ENCODE measurements at regions not wholly inside any gene's neighbourhood (a gene's known extent, or its start where the extent isn't known, plus 50 kb on each side); places are given as distances from the start of the nearest gene placed in this dataset.

- TF ChIP-seq CTCF (IDR thresholded peaks at IDR 0.05; ENCODE audit: insufficient read depth, low read length, poor library complexity, severe bottlenecking) = no peak
- H3K27me3 ChIP-seq (replicated peaks; ENCODE audit: control insufficient read depth, insufficient read depth, low read length) = no peaks in the 10 kb centered on the region
- H3K36me3 ChIP-seq (ENCODE audit: control insufficient read depth, insufficient read depth, low read length) = no peaks in the 10 kb centered on the region
- no peak overlapping the region for H3K4me3 ChIP-seq (replicated peaks; ENCODE audit: low read depth, low read length)
- DNase-seq (ENCODE audit: extremely low read depth, insufficient read length) = no peak
Measured at GRCh38 chr5:114903767-114904166, 265.9 kb downstream of the TRIM36 start.

- no peak overlapping the region for H3K4me3 ChIP-seq (replicated peaks; ENCODE audit: low read depth, low read length)
- TF ChIP-seq CTCF (IDR thresholded peaks at IDR 0.05; ENCODE audit: insufficient read depth, low read length, poor library complexity, severe bottlenecking) = peak; percentile 31
- H3K36me3 ChIP-seq (ENCODE audit: control insufficient read depth, insufficient read depth, low read length) = no peaks in the 10 kb centered on the region
- H3K27me3 ChIP-seq (replicated peaks; ENCODE audit: control insufficient read depth, insufficient read depth, low read length) = no peaks in the 10 kb centered on the region
- DNase-seq (ENCODE audit: extremely low read depth, insufficient read length) = no peak
Measured at GRCh38 chr5:114898602-114899001, 271.1 kb downstream of the TRIM36 start.

GRCh38 chr5:114883675-114884074 lies 286.0 kb downstream of the TRIM36 start:
- H3K27me3 ChIP-seq (replicated peaks; ENCODE audit: control insufficient read depth, insufficient read depth, low read length) = no peaks in the 10 kb centered on the region
- TF ChIP-seq CTCF (IDR thresholded peaks at IDR 0.05; ENCODE audit: insufficient read depth, low read length, poor library complexity, severe bottlenecking) = no peak
- no peaks in the 10 kb centered on the region for H3K36me3 ChIP-seq (ENCODE audit: control insufficient read depth, insufficient read depth, low read length)
- no peak for DNase-seq (ENCODE audit: extremely low read depth, insufficient read length)
- H3K4me3 ChIP-seq (replicated peaks; ENCODE audit: low read depth, low read length) = no peak overlapping the region

GRCh38 chr5:114859438-114859735 lies 310.3 kb downstream of the TRIM36 start:
- Histone ChIP-seq H3K4me3 (replicated peaks; ENCODE audit: low read depth, low read length) (no peak overlapping the region), H3K27me3 (replicated peaks; ENCODE audit: control insufficient read depth, insufficient read depth, low read length) (no peaks in the 10 kb centered on the region), H3K36me3 (ENCODE audit: control insufficient read depth, insufficient read depth, low read length) (no peaks in the 10 kb centered on the region)
- no peak for DNase-seq (ENCODE audit: extremely low read depth, insufficient read length)
- no peak for TF ChIP-seq CTCF (IDR thresholded peaks at IDR 0.05; ENCODE audit: insufficient read depth, low read length, poor library complexity, severe bottlenecking)

- no peak for DNase-seq (ENCODE audit: extremely low read depth, insufficient read length)
- TF ChIP-seq CTCF (IDR thresholded peaks at IDR 0.05; ENCODE audit: insufficient read depth, low read length, poor library complexity, severe bottlenecking) = no peak
- H3K36me3 ChIP-seq (ENCODE audit: control insufficient read depth, insufficient read depth, low read length) = no peaks in the 10 kb centered on the region
- H3K27me3 ChIP-seq (replicated peaks; ENCODE audit: control insufficient read depth, insufficient read depth, low read length) = no peaks in the 10 kb centered on the region
- H3K4me3 ChIP-seq (replicated peaks; ENCODE audit: low read depth, low read length) = no peak overlapping the region
Measured at GRCh38 chr5:114858665-114859437, 310.9 kb downstream of the TRIM36 start.
